ENCODE measurements at regions not wholly inside any gene's neighbourhood (a gene's known extent, or its start where the extent isn't known, plus 50 kb on each side); places are given as distances from the start of the nearest gene placed in this dataset.
A peak's percentile ranks its signal among the peaks of the same experiment; 100 is the strongest.

DNA sequence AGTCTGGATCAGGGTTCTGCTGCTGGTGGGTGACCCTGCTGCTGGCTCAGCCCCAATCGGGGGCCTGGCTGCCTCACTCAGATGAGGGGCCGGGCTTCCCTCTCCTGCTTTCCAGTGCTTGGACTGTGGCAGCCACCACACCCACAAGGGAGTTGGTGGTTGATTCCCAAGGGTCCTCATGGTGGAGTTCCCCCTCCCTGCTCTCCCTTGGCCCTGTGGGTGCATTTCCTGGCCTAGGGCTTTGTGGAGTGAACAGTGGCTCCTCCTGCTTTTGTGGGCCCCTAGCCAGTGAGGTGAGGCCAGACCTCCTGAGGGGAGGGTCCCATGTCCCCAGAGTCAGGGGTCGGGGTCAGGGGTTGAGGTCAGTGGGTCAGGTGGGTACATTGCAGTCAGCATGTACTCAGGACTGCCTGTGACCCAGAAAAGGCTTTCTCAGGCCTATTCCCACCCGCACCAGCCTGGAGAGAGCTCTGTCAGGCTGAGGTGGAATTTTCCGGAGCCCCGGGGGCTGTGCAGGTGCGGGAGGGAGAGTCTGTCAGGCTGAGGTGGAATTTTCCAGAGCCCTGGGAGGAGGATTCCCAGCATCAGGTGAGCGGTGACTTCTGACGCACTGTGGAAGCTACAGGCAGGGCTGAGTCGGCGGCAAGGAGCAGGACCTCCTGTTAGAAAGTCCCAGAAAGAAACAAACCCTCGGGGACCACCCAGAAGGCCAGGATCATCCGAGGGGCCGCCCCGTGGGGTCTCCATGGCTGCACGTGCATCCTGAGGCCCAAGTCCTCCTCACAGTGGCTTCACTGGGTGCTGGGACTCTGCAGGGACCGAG is 94.4 kb upstream of the INSIG1 start:
- no TSS peak for BruUV-seq (replicated peaks)
- POLR2A ChIA-PET: no interaction called here
- no peaks in the 10 kb centered on the region for H3K36me3 Mint-ChIP-seq (ENCODE audit: insufficient read depth, unreplicated experiment)
- H3K4me1 Mint-ChIP-seq (ENCODE audit: insufficient read depth, unreplicated experiment): peaks cover 10% of the 10 kb centered on the region
- no peak for DNase-seq (ENCODE audit: unreplicated experiment)
- H3K4me3 Mint-ChIP-seq (ENCODE audit: unreplicated experiment): no peak overlapping the region
- intact Hi-C loops (cut with micrococcal nuclease): no loop called here
- TF ChIP-seq, protein P1, sequence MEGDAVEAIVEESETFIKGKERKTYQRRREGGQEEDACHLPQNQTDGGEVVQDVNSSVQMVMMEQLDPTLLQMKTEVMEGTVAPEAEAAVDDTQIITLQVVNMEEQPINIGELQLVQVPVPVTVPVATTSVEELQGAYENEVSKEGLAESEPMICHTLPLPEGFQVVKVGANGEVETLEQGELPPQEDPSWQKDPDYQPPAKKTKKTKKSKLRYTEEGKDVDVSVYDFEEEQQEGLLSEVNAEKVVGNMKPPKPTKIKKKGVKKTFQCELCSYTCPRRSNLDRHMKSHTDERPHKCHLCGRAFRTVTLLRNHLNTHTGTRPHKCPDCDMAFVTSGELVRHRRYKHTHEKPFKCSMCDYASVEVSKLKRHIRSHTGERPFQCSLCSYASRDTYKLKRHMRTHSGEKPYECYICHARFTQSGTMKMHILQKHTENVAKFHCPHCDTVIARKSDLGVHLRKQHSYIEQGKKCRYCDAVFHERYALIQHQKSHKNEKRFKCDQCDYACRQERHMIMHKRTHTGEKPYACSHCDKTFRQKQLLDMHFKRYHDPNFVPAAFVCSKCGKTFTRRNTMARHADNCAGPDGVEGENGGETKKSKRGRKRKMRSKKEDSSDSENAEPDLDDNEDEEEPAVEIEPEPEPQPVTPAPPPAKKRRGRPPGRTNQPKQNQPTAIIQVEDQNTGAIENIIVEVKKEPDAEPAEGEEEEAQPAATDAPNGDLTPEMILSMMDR (IDR thresholded peaks at IDR 0.05; ENCODE audit: unreplicated experiment): no peak
- peaks cover 8% of the 10 kb centered on the region for H3K9me3 Mint-ChIP-seq (ENCODE audit: unreplicated experiment)
- no peaks in the 10 kb centered on the region for H3K27me3 Mint-ChIP-seq (ENCODE audit: insufficient read depth, unreplicated experiment)
- CTCF ChIA-PET: interaction anchor here (0.8 to 1.2 kb wide), 2 partner anchors 12 to 13 kb away, joined by 3 read pairs; no protein-coding TSS in a partner anchor
- no peak overlapping the region for H3K27ac Mint-ChIP-seq (ENCODE audit: low read depth, unreplicated experiment)

DNA sequence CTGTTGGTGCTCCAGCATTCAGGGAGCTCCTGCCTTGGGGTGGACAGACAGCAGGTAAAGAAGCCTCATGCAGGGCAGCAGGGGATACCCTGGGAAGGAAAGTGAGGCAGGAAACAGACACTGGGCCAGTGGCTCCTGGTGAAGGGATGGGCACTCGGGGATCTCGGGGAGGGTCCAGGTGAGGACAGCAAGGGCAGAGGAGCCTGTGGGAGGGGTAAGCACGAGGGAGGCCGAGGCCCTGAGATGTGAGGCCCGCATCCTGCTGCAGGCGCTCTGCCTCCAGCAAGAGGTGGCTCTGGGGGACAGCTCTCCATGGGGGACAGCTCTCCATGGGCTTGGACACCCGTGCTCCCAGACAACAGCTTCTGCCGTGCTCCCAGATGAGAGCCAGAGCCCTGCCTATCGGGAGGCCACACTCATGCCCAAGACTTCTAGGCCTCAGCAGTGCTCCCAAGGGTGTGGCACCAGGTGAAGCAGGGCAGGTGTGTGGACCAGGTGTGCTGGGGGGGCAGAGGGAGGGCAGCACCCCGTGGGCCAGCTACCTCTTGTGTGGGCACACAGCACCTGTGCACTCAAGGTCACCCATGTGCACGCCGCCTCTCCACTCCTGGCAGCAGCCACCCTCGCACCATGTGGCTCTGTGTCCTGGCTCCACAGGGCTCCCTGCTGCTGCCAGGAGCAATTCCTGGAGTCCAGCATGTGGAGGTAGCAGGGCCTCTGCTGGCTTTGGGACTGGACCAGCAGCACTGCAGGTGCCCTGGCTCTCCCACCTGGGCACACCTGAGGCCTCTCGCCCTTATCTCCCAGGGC is 93.6 kb upstream of the INSIG1 start:
- peaks cover 8% of the 10 kb centered on the region for H3K9me3 Mint-ChIP-seq (ENCODE audit: unreplicated experiment)
- no peak overlapping the region for H3K27ac Mint-ChIP-seq (ENCODE audit: low read depth, unreplicated experiment)
- no peak overlapping the region for H3K4me3 Mint-ChIP-seq (ENCODE audit: unreplicated experiment)
- TF ChIP-seq, protein P1 (IDR thresholded peaks at IDR 0.05; ENCODE audit: unreplicated experiment): no peak
- H3K36me3 Mint-ChIP-seq (ENCODE audit: insufficient read depth, unreplicated experiment): no peaks in the 10 kb centered on the region
- no TSS peak for BruUV-seq (replicated peaks)
- intact Hi-C loops (cut with micrococcal nuclease): no loop called here
- no peak for DNase-seq (ENCODE audit: unreplicated experiment)
- H3K27me3 Mint-ChIP-seq (ENCODE audit: insufficient read depth, unreplicated experiment): no peaks in the 10 kb centered on the region
- CTCF ChIA-PET: interaction anchor here (0.8 kb wide), 1 partner anchor 12 kb away, joined by 3 read pairs; no protein-coding TSS in a partner anchor
- POLR2A ChIA-PET: no interaction called here
- peaks cover 17% of the 10 kb centered on the region for H3K4me1 Mint-ChIP-seq (ENCODE audit: insufficient read depth, unreplicated experiment)

DNA sequence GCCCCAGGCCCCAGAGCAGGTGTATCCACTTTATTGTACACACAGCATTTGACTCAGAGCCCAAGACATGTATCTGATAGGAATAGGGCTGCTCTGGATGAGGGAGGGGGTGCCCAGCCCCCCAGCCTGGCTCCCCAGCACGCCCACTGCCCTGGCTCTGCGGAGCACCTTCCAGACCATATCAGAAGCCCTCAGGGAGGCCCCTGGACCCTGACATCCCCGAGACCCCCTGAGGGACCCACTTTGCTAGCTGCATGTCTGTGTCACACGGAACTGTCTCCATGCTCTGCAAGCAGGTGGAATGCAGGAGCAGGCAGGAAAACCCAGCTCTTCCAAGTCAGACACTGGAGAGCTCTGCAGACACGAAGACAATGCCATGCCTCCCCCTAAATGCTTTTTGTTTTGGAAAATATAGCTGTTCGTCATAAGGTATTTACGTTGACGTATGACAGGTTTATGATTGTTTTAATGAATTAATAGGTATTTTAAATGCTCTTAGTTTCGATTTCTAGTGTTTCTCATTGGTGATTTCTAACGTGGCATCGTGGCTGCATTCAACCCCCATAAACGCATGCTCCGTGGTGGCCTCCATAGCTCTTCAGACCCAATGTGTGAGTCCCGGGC is 92.8 kb upstream of the INSIG1 start:
- Mint-ChIP-seq H3K27ac (ENCODE audit: low read depth, unreplicated experiment) (peak overlapping the region; percentile 56), H3K27me3 (ENCODE audit: insufficient read depth, unreplicated experiment) (no peaks in the 10 kb centered on the region), H3K4me1 (ENCODE audit: insufficient read depth, unreplicated experiment) (peaks cover 17% of the 10 kb centered on the region), H3K36me3 (ENCODE audit: insufficient read depth, unreplicated experiment) (no peaks in the 10 kb centered on the region), H3K9me3 (ENCODE audit: unreplicated experiment) (peaks cover 8% of the 10 kb centered on the region), H3K4me3 (ENCODE audit: unreplicated experiment) (peak overlapping the region; percentile 17)
- DNase-seq (ENCODE audit: unreplicated experiment): no peak
- POLR2A ChIA-PET: interaction anchor here (0.6 to 1.9 kb wide), 2 partner anchors 93 to 202 kb away, joined by 4 to 10 read pairs; partner anchors contain the start of gene INSIG1
- TF ChIP-seq, protein P1 (IDR thresholded peaks at IDR 0.05; ENCODE audit: unreplicated experiment): no peak
- CTCF ChIA-PET: interaction anchor here (0.5 to 1.3 kb wide), 5 partner anchors 11 to 278 kb away, joined by 3 to 4 read pairs (median 4); no protein-coding TSS in a partner anchor
- BruUV-seq (replicated peaks): no TSS peak
- intact Hi-C loops (cut with micrococcal nuclease): loop anchor here (5.0 kb wide), 1 partner anchor 92 kb away; the partner anchor contains the start of gene INSIG1
